ENCODE measurements at regions not wholly inside any gene's neighbourhood (a gene's known extent, or its start where the extent isn't known, plus 50 kb on each side); places are given as distances from the start of the nearest gene placed in this dataset.
A peak's percentile ranks its signal among the peaks of the same experiment; 100 is the strongest.

GRCh38 chr17:13735444-13735843 lies 133.7 kb upstream of the HS3ST3A1 start:
- no peak for ATAC-seq
- DNase-seq: no peak
- intact Hi-C loops (cut with DNase I): no loop called here

GRCh38 chr17:13735861-13736260 lies 134.1 kb upstream of the HS3ST3A1 start:
- ATAC-seq: no peak
- intact Hi-C loops (cut with DNase I): no loop called here
- DNase-seq: no peak

GRCh38 chr17:13736916-13737315 lies 135.2 kb upstream of the HS3ST3A1 start:
- ATAC-seq (no peak), DNase-seq (no peak)
- intact Hi-C loops (cut with DNase I): no loop called here

GRCh38 chr17:13740686-13741085 lies 139.0 kb upstream of the HS3ST3A1 start:
- ATAC-seq: no peak
- DNase-seq: no peak
- intact Hi-C loops (cut with DNase I): no loop called here

GRCh38 chr17:13741744-13742143 lies 140.0 kb upstream of the HS3ST3A1 start:
- ATAC-seq: no peak
- intact Hi-C loops (cut with DNase I): no loop called here

GRCh38 chr17:13743906-13744305 lies 142.2 kb upstream of the HS3ST3A1 start:
- intact Hi-C loops (cut with DNase I): no loop called here
- DNase-seq (no peak), ATAC-seq (no peak)

More at GRCh38 chr17:13741744-13742143, 140.0 kb upstream of the HS3ST3A1 start:
- DNase-seq: no peak

- ATAC-seq: peak; percentile 81 to 94
- no peak for DNase-seq
- intact Hi-C loops (cut with DNase I): no loop called here
Observed at GRCh38 chr17:13746404-13746803, 144.7 kb upstream of the HS3ST3A1 start.

- intact Hi-C loops (cut with DNase I): no loop called here
- no peak for ATAC-seq
- DNase-seq: no peak
Observed at GRCh38 chr17:13749166-13749890, 147.6 kb upstream of the HS3ST3A1 start.

- intact Hi-C loops (cut with DNase I): no loop called here
- DNase-seq (no peak), ATAC-seq (no peak)
Observed at GRCh38 chr17:13749891-13750235, 148.1 kb upstream of the HS3ST3A1 start.

- DNase-seq: no peak
- intact Hi-C loops (cut with DNase I): no loop called here
- no peak for ATAC-seq
Observed at GRCh38 chr17:13750816-13751793, 149.4 kb upstream of the HS3ST3A1 start.

- intact Hi-C loops (cut with DNase I): no loop called here
- DNase-seq (no peak), ATAC-seq (no peak)
Observed at GRCh38 chr17:13753154-13753553, 151.4 kb upstream of the HS3ST3A1 start.

GRCh38 chr17:13753771-13754170 lies 152.0 kb upstream of the HS3ST3A1 start:
- DNase-seq: no peak
- intact Hi-C loops (cut with DNase I): no loop called here
- no peak for ATAC-seq

- intact Hi-C loops (cut with DNase I): no loop called here
- DNase-seq: no peak
- no peak for ATAC-seq
Observed at GRCh38 chr17:13755851-13756250, 154.1 kb upstream of the HS3ST3A1 start.

GRCh38 chr17:13756763-13757162 lies 155.0 kb upstream of the HS3ST3A1 start:
- no peak for DNase-seq
- no peak for ATAC-seq
- intact Hi-C loops (cut with DNase I): no loop called here

GRCh38 chr17:13757871-13758270 lies 156.1 kb upstream of the HS3ST3A1 start:
- no peak for DNase-seq
- peak in 1 of 2 donors; percentile 15 for ATAC-seq
- intact Hi-C loops (cut with DNase I): no loop called here

- no peak for DNase-seq
- no peak for ATAC-seq
- intact Hi-C loops (cut with DNase I): no loop called here
Observed at GRCh38 chr17:13759518-13760335, 158.0 kb upstream of the HS3ST3A1 start.

GRCh38 chr17:13761038-13761603 lies 159.4 kb upstream of the HS3ST3A1 start:
- intact Hi-C loops (cut with DNase I): no loop called here
- ATAC-seq (no peak), DNase-seq (no peak)

- DNase-seq: no peak
- ATAC-seq: peak in 1 of 2 donors; percentile 63
- intact Hi-C loops (cut with DNase I): no loop called here
Observed at GRCh38 chr17:13765701-13766100, 164.0 kb upstream of the HS3ST3A1 start.

- intact Hi-C loops (cut with DNase I): loop anchor here in 1 of 2 donors (10.0 kb wide), 1 partner anchor 114 kb away; no protein-coding TSS in a partner anchor
- DNase-seq (no peak), ATAC-seq (no peak)
Observed at GRCh38 chr17:13770702-13771101, 169.0 kb upstream of the HS3ST3A1 start.

All from left cardiac atrium (tissue), 4 donors.